Psoas muscle (tissue), 7 donors: ENCODE measurements at regions not wholly inside any gene's neighbourhood (a gene's known extent, or its start where the extent isn't known, plus 50 kb on each side); places are given as distances from the start of the nearest gene placed in this dataset.
A peak's percentile ranks its signal among the peaks of the same experiment; 100 is the strongest.

Experiments used
- ATAC-seq, 4 donors: fragments of 200-7000 bp; cut with Tn5 transposase; one replicate each; pipeline ENCODE4 v1.9.1; 2020; ENCODE audit warnings: moderate library complexity in 3 of 4, mild to moderate bottlenecking in 2 of 4
- DNase-seq, 2 donors: peaks; one replicate each; pipeline ENCODE4 v3.0.0-alpha.2; 2020
- H3K27ac ChIP-seq: fragments of 200-600 bp; one replicate; pipeline ENCODE4 v1.8.0; 2022
- H3K27me3 ChIP-seq, 3 donors: fragments of 200-600 bp in 1 of 3; one replicate each; pipeline versions ENCODE4 v1.6.1 to v1.8.0; 2013 to 2022; ENCODE audit warnings: low read length in 2 of 3, mild to moderate bottlenecking in 2 of 3, moderate library complexity in 1 of 3; ENCODE audit not compliant: insufficient read depth in 3 of 3
- H3K36me3 ChIP-seq, 2 donors: fragments of 200-600 bp in 1 of 2; one replicate each; pipeline versions ENCODE4 v1.6.1 to v1.8.0; 2013 to 2022; ENCODE audit warnings: low read depth in 1 of 2, mild to moderate bottlenecking in 1 of 2, moderate library complexity in 1 of 2; ENCODE audit not compliant: insufficient read depth in 1 of 2
- H3K4me1 ChIP-seq: fragments of 200-600 bp; one replicate; pipeline ENCODE4 v1.8.0; 2022
- H3K4me3 ChIP-seq: fragments of 200-600 bp; one replicate; pipeline ENCODE4 v1.8.0; 2022; ENCODE audit warnings: mild to moderate bottlenecking
- H3K9me3 ChIP-seq: fragments of 200-600 bp; one replicate; pipeline ENCODE4 v1.8.0; 2022
- WGBS, 3 donors: extraction: QIAGEN DNeasy Blood & Tissue Kit; methylation state at CpG; one replicate each; pipeline versions ENCODE4 v1.1.6 to v1.1.7; 2013; 5-methylcytosine and 5-hydroxymethylcytosine counted together
- intact Hi-C, 2 donors: fragments of 100-400 bp; cut with DNase I; formaldehyde crosslinking; loops; one replicate each; pipeline versions ENCODE4 v1.11.0 to v1.14.2; 2022
- TF ChIP-seq, protein P1 (sequence below): fragments of 200-600 bp; IDR thresholded peaks from one replicate; pipeline ENCODE4 v1.8.0; 2022; ENCODE audit warnings: antibody characterized with exemption
- donor health status: healthy with polysubstance abuse.
- donor health status: DM: no; HTN: no; CAD: no; lungs with moderate emphysema.
- donor health status: Bipolar disorder and iron deficiency.
- donor health status: healthy.
- donor health status: DM: yes; HTN: yes; CAD: no.
- donor health status: DM: no; HTN: no; CAD: no.
- donor health status: DM: yes; HTN: yes; CAD: no.

DNA sequence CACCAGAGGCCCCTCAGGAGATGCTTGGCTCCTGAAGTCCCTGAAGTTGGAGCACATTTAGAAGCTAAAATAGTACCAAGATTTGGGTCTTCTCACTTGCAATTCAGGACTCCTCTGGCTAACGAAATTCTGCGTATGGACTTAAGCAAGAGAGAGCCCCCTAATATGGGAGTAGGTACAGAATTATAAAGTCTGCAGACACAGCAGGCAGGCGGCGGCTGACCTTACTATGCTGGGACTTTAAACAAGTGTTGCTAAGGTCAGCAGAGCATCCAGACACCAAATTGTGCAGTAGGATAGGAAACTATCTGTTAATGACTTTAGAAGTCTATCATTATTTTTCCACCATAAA is 104.5 kb upstream of the PDE4B start:
- ATAC-seq (no peak), DNase-seq (no peak)
- Histone ChIP-seq H3K4me3 (no peak overlapping the region), H3K27ac (no peak overlapping the region), H3K4me1 (peaks cover 15% of the 10 kb centered on the region), H3K27me3 (no peaks in the 10 kb centered on the region), H3K9me3 (no peaks in the 10 kb centered on the region), H3K36me3 (no peaks in the 10 kb centered on the region)
- 69 to 81% (median 73%) methylated on average over 4 of the region's 4 CpGs for WGBS, 3 donors
- intact Hi-C loops, result loop anchor here (5.0 to 10.0 kb wide), 3 partner anchors 256 to 473 kb away; partner anchors contain the start of genes LEPR (in 1 of the 2) and LEPROT (in 1 of the 2)
- TF ChIP-seq, protein P1, sequence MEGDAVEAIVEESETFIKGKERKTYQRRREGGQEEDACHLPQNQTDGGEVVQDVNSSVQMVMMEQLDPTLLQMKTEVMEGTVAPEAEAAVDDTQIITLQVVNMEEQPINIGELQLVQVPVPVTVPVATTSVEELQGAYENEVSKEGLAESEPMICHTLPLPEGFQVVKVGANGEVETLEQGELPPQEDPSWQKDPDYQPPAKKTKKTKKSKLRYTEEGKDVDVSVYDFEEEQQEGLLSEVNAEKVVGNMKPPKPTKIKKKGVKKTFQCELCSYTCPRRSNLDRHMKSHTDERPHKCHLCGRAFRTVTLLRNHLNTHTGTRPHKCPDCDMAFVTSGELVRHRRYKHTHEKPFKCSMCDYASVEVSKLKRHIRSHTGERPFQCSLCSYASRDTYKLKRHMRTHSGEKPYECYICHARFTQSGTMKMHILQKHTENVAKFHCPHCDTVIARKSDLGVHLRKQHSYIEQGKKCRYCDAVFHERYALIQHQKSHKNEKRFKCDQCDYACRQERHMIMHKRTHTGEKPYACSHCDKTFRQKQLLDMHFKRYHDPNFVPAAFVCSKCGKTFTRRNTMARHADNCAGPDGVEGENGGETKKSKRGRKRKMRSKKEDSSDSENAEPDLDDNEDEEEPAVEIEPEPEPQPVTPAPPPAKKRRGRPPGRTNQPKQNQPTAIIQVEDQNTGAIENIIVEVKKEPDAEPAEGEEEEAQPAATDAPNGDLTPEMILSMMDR, result no peak

DNA sequence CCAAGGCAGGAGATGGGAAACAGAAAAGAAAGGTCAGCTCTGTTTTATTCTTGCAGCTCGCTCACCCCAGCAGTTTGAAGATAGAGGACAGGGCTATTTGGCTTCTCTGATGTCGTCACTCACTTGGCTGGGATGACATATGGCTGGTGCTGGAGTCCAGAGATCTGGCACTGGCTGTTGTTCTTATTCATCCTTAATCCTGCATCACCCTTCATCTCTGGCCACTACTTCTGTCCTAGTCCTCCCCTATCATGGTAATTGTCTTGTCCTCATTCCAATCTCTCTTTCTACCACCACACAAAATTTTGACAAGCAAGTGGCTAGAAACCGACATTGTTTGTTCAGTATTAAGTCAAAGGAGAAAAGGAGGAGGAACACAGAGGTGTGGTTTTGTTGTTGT is 103.8 kb upstream of the PDE4B start:
- DNase-seq (no peak), ATAC-seq (no peak)
- Histone ChIP-seq H3K36me3 (no peaks in the 10 kb centered on the region), H3K4me3 (no peak overlapping the region), H3K4me1 (peaks cover 15% of the 10 kb centered on the region), H3K9me3 (no peaks in the 10 kb centered on the region), H3K27ac (no peak overlapping the region), H3K27me3 (no peaks in the 10 kb centered on the region)
- intact Hi-C loops, result loop anchor here (5.0 to 10.0 kb wide), 3 partner anchors 257 to 474 kb away; partner anchors contain the start of genes LEPR (in 1 of the 2) and LEPROT (in 1 of the 2)
- WGBS, 3 donors, result 44 to 58% (median 56%) methylated on average over 3 of the region's 3 CpGs
- TF ChIP-seq, protein P1, result no peak

DNA sequence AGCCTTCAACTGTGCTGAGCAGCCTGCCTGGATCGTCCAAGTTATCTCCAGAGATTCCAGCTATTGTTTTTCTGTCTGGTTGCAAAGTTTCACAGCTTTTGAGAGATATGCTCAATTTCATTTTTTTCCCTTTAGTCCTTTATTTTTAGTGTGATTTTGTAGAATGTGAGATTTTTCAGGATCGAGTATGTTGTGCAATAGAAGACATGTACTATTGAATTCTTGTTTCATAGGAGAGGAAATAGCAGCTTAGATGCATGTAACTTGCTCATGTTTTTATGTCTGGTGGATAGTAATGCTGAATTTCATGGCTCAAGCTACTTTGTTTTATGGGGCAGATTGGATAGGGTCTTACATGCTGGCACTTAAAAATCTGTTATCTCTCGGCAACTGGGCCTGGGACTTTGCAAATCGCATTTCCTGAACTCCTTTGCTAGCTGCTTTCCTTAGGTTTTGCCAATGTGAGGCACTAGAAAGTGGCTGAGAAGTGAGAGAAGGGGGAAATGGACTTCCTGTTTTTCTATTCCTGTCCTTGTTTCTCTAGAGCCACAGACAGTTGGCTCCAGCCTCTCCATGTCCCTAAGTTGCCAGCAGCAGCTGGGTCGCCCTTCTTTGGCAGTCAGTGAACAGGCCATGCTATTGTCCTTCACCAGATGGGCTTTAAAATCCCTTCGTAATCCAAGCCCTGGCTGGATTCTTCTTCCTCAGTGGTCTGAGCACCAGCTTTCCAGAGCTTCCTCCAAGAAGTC is 101.4 kb upstream of the PDE4B start:
- TF ChIP-seq, protein P1, result no peak
- DNase-seq (no peak), ATAC-seq (peak; percentile 50 to 66 (median 58))
- 21 to 29% (median 28%) methylated on average over 6 of the region's 6 CpGs for WGBS, 3 donors
- intact Hi-C loops, result loop anchor here in 1 of 2 donors (5.0 to 10.0 kb wide), 2 partner anchors 457 to 609 kb away; no protein-coding TSS in a partner anchor
- peaks cover 15% of the 10 kb centered on the region for H3K4me1 ChIP-seq
- no peak overlapping the region for H3K4me3 ChIP-seq
- no peaks in the 10 kb centered on the region for H3K27me3 ChIP-seq
- H3K36me3 ChIP-seq, result no peaks in the 10 kb centered on the region
- no peak overlapping the region for H3K27ac ChIP-seq
- no peaks in the 10 kb centered on the region for H3K9me3 ChIP-seq

DNA sequence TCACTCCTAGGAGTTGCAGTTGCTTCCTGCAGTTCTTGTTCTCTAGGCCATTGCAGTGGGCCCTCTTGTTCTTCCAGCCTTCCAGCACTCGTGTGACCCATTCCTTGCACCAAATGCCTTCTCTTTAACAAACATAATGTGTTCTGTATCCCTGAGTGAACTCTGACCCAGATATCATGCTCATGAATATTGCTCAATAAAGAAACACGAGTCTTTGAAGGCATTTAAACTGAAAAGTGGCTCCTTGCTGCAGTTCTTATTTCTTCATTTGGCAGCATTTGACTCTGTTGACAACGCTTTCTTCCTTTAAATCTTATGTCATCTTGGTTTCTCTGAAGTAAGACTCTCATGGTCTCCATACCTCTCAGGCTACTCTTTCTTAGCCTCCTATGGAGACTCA is 100.7 kb upstream of the PDE4B start:
- Histone ChIP-seq H3K27me3 (no peaks in the 10 kb centered on the region), H3K36me3 (no peaks in the 10 kb centered on the region), H3K4me3 (no peak overlapping the region), H3K9me3 (no peaks in the 10 kb centered on the region), H3K27ac (no peak overlapping the region), H3K4me1 (peaks cover 15% of the 10 kb centered on the region)
- 29 to 45% (median 30%) methylated on average over 3 of the region's 3 CpGs for WGBS, 3 donors
- ATAC-seq (peak in 2 of 4 donors; percentile 40 to 43), DNase-seq (no peak)
- TF ChIP-seq, protein P1, result no peak
- intact Hi-C loops, result loop anchor here in 1 of 2 donors (5.0 to 10.0 kb wide), 2 partner anchors 457 to 610 kb away; no protein-coding TSS in a partner anchor
